Right forelimb (tissue), 1 donor: ENCODE measurements at regions not wholly inside any gene's neighbourhood (a gene's known extent, or its start where the extent isn't known, plus 50 kb on each side); places are given as distances from the start of the nearest gene placed in this dataset.
"Not testable (repeated sequence)": the region's sequence is repeated elsewhere in the genome, so short reads cannot be mapped to it uniquely, and the experiment has no call there.

Source experiments
- DNase-seq: peaks from one replicate; pipeline ENCODE4 v3.0.0-alpha.2; 2018

- no peak for DNase-seq
Measured at GRCh38 chr12:72723732-72724131, 451.6 kb downstream of the TRHDE start.

- DNase-seq: no peak
Measured at GRCh38 chr12:72729451-72730010, 457.4 kb downstream of the TRHDE start.

GRCh38 chr12:72734581-72734980 lies 462.4 kb downstream of the TRHDE start:
- no peak for DNase-seq

- no peak for DNase-seq
Measured at GRCh38 chr12:72738811-72739210, 466.6 kb downstream of the TRHDE start.

GRCh38 chr12:72740064-72740463 lies 467.9 kb downstream of the TRHDE start:
- DNase-seq: no peak

GRCh38 chr12:72742568-72742967 lies 470.4 kb downstream of the TRHDE start:
- DNase-seq: no peak

- DNase-seq: no peak
Measured at GRCh38 chr12:72746048-72746447, 473.9 kb downstream of the TRHDE start.

- DNase-seq: no peak
Measured at GRCh38 chr12:72747111-72747849, 475.1 kb downstream of the TRHDE start.

GRCh38 chr12:72748971-72749370 lies 476.8 kb downstream of the TRHDE start:
- no peak for DNase-seq

- DNase-seq: no peak
Measured at GRCh38 chr12:72753571-72753970, 481.4 kb downstream of the TRHDE start.

- not testable (repeated sequence) for DNase-seq
Measured at GRCh38 chr12:72754026-72754425, 481.9 kb downstream of the TRHDE start.

GRCh38 chr12:72766517-72766916 lies 494.3 kb downstream of the TRHDE start:
- DNase-seq: no peak

- DNase-seq: no peak
Measured at GRCh38 chr12:72774023-72774422, 501.9 kb downstream of the TRHDE start.

GRCh38 chr12:72777806-72778205 lies 505.6 kb downstream of the TRHDE start:
- DNase-seq: no peak

- no peak for DNase-seq
Measured at GRCh38 chr12:72790273-72790672, 518.1 kb downstream of the TRHDE start.

GRCh38 chr12:72792889-72793288 lies 520.7 kb downstream of the TRHDE start:
- no peak for DNase-seq

- DNase-seq: no peak
Measured at GRCh38 chr12:72793796-72794195, 521.6 kb downstream of the TRHDE start.

- DNase-seq: no peak
Measured at GRCh38 chr12:72815421-72815820, 543.3 kb downstream of the TRHDE start.

GRCh38 chr12:72828662-72829324 lies 556.6 kb downstream of the TRHDE start:
- DNase-seq: no peak

- no peak for DNase-seq
Measured at GRCh38 chr12:72829838-72830237, 557.7 kb downstream of the TRHDE start.

GRCh38 chr12:72832024-72832423 lies 559.9 kb downstream of the TRHDE start:
- no peak for DNase-seq

- DNase-seq: no peak
Measured at GRCh38 chr12:72836194-72836593, 564.0 kb downstream of the TRHDE start.

- no peak for DNase-seq
Measured at GRCh38 chr12:72839696-72840095, 567.5 kb downstream of the TRHDE start.

GRCh38 chr12:72863671-72864070 lies 591.5 kb downstream of the TRHDE start:
- no peak for DNase-seq
